Stimulated activated memory B cell treated with anti-CD40 and anti-IgM and Interleukin-4, amounts not matched to agents 10 μg/mL and 1 μg/mL and 100 μg/mL, for 72 hours (primary cell): ENCODE measurements at regions not wholly inside any gene's neighbourhood (a gene's known extent, or its start where the extent isn't known, plus 50 kb on each side); places are given as distances from the start of the nearest gene placed in this dataset.
"Not testable (repeated sequence)": the region's sequence is repeated elsewhere in the genome, so short reads cannot be mapped to it uniquely, and the experiment has no call there.

ENCODE experiments used
- ATAC-seq: fragments of 150-1000 bp; cut with Tn5 transposase; 2 replicates; pipeline ENCODE4 v1.10.0; 2021
- H3K27ac Mint-ChIP-seq: one replicate; pipeline ENCODE4 v1.8.0; 2022; ENCODE audit warnings: mild to moderate bottlenecking, mixed read lengths
- H3K27me3 Mint-ChIP-seq: one replicate; pipeline ENCODE4 v1.8.0; 2022; ENCODE audit warnings: mixed read lengths
- H3K36me3 Mint-ChIP-seq: one replicate; pipeline ENCODE4 v1.8.0; 2022; ENCODE audit warnings: mixed read lengths
- H3K4me1 Mint-ChIP-seq: one replicate; pipeline ENCODE4 v1.8.0; 2022; ENCODE audit warnings: mixed read lengths
- H3K4me3 Mint-ChIP-seq: one replicate; pipeline ENCODE4 v1.8.0; 2022; ENCODE audit warnings: mild to moderate bottlenecking, moderate library complexity, mixed read lengths
- H3K9me3 Mint-ChIP-seq: one replicate; pipeline ENCODE4 v1.8.0; 2022; ENCODE audit warnings: mixed read lengths

GRCh38 chr19:22491746-22492145 is 69.6 kb upstream of the ZNF98 start:
- Mint-ChIP-seq H3K27ac (no peak overlapping the region), H3K9me3 (peaks cover 10% of the 10 kb centered on the region), H3K4me3 (no peak overlapping the region), H3K36me3 (no peaks in the 10 kb centered on the region), H3K4me1 (no peaks in the 10 kb centered on the region), H3K27me3 (no peaks in the 10 kb centered on the region)
- ATAC-seq = no peak

DNA sequence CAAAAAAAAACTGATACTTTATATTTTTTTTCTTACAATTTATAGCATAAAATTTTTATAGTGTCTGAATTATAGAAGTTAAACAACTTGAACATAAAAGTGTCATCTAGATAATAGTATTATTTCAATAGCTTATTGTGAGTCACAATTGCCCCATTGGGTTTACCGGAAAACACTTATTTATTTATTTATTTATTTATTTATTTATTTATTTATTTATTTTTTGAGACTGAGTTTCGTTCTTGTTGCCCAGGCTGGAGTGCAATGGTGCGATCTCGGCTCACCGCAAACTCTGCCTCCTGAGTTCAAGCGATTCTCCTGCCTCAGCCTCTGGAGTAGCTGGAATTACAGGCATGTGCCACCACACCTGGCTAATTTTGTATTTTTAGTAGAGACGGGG is 61.4 kb upstream of the ZNF98 start:
- H3K4me3 Mint-ChIP-seq, H3K27ac Mint-ChIP-seq, H3K4me1 Mint-ChIP-seq, H3K27me3 Mint-ChIP-seq, ATAC-seq, H3K36me3 Mint-ChIP-seq: not testable (repeated sequence)
- H3K9me3 Mint-ChIP-seq = peaks cover 15% of the 10 kb centered on the region

- Mint-ChIP-seq H3K36me3 (no peaks in the 10 kb centered on the region), H3K27me3 (no peaks in the 10 kb centered on the region), H3K9me3 (peaks cover 16% of the 10 kb centered on the region), H3K27ac (no peak overlapping the region), H3K4me3 (no peak overlapping the region), H3K4me1 (no peaks in the 10 kb centered on the region)
- no peak for ATAC-seq
Observed at GRCh38 chr19:22472180-22472637, 50.1 kb upstream of the ZNF98 start.
